Pancreas (tissue), 10 donors: ENCODE measurements at regions not wholly inside any gene's neighbourhood (a gene's known extent, or its start where the extent isn't known, plus 50 kb on each side); places are given as distances from the start of the nearest gene placed in this dataset.

Source experiments
- ATAC-seq, 4 donors: fragments of 200-7000 bp; cut with Tn5 transposase; one replicate each; pipeline versions ENCODE4 v1.8.0 to v1.9.1; 2020; ENCODE audit warnings: mild to moderate bottlenecking in 4 of 4, moderate library complexity in 4 of 4
- DNase-seq, 6 donors: peaks; one replicate each; pipeline ENCODE4 v3.0.0-alpha.2; 2020
- FAIRE-seq: peaks from 2 replicates; lab custom pipeline; 2012; peaks lifted over from hg19 to GRCh38; lab: Jason Lieb, UNC
- H3K27ac ChIP-seq, 4 donors: fragments of 200-600 bp; sonication (generic); 1 replicate in 3 of 4; 2 replicates in 1 of 4; pipeline versions ENCODE4 v1.5.0 to v1.8.0; 2020
- H3K27me3 ChIP-seq, 4 donors: fragments of 200-600 bp; one replicate each; pipeline ENCODE4 v1.8.0; 2021
- H3K36me3 ChIP-seq, 3 donors: fragments of 200-600 bp; sonication (generic) in 1 of 3; one replicate each; pipeline versions ENCODE4 v1.5.0 to v1.8.0; 2020 to 2021
- H3K4me1 ChIP-seq, 3 donors: fragments of 200-600 bp; one replicate each; pipeline ENCODE4 v1.8.0; 2021
- H3K4me3 ChIP-seq, 4 donors: fragments of 200-600 bp; sonication (generic) in 2 of 4; one replicate each; pipeline versions ENCODE4 v1.5.0 to v1.8.0; 2020 to 2021
- H3K9me3 ChIP-seq, 4 donors: fragments of 200-600 bp; one replicate each; pipeline ENCODE4 v1.8.0; 2021
- WGBS, 2 donors: extraction: QIAGEN DNeasy Blood & Tissue Kit; methylation state at CpG; one replicate each; pipeline ENCODE4 v1.1.7; 2013; 5-methylcytosine and 5-hydroxymethylcytosine counted together
- intact Hi-C, 3 donors: fragments of 100-400 bp; cut with DNase I; formaldehyde crosslinking; loops; one replicate each; pipeline versions ENCODE4 v1.11.1 to v1.14.2; 2022
- TF ChIP-seq, protein P1 (sequence below), 4 donors: fragments of 200-600 bp; sonication (generic) in 3 of 4; IDR thresholded peaks; one replicate each; pipeline versions ENCODE4 v1.5.0 to v1.8.0; 2021; ENCODE audit warnings: antibody characterized with exemption in 4 of 4
- donor health status: healthy with polysubstance abuse.
- donor health status: DM: no; HTN: no; CAD: no; lungs with moderate emphysema.
- donor health status: DM: no; HTN: no; CAD: no.
- donor health status: control.
- donor health status: control.
- donor health status: Bipolar disorder and iron deficiency.
- donor health status: DM: yes; HTN: yes; CAD: no.
- donor health status: DM: no; HTN: no; CAD: no.
- donor health status: DM: no; HTN: no; CAD: no.
- donor health status: DM: yes; HTN: yes; CAD: no.

DNA sequence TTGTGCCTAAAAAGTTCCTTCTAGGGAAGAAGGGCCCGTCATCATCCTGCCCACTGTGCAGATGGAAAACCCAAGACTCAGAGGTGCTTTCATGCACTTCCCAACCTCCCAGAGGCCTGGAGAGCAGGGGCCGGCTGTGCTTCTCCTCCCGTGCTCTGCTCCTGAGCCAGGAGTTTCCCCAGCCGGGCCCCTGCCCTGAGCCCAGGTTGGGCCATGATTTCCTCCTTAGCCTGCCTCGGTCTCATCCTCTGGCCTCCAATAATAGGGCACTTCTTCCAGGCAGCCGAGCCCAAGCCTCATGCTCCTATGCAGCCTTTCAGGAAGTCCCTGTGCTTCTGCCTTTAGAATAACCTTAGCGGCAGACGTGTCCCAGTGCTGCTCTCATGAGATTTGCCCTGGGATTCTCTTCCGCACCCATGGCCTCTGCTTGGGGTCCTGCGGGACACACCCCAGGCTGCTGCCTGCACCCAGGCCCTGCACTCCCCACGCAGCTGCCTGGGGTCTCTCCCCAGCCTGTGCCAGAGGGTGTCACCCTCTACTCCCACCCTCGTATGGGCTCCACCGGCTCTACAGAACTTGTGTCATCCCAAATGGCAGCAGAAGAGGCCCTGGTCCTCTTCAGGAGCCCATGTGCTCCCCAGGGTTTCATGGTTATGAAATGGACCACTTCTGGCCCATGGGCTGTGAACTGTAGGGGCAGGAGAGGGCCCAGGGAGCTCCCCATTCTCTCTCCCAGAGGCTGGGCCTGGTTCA, 359.3 kb downstream of the ADGRD1 start:
- Histone ChIP-seq H3K27me3 (no peaks in the 10 kb centered on the region), H3K4me1 (no peaks in the 10 kb centered on the region), H3K9me3 (no peaks in the 10 kb centered on the region), H3K4me3 (no peak overlapping the region), H3K36me3 (no peaks in the 10 kb centered on the region), H3K27ac (no peak overlapping the region)
- FAIRE-seq = no peak
- ATAC-seq = no peak
- no peak for DNase-seq
- intact Hi-C loops = loop anchor here in 1 of 3 donors (5.0 kb wide), 1 partner anchor 329 kb away; no protein-coding TSS in a partner anchor
- WGBS, 2 donors = 67 to 78% methylated on average over 12 to 13 of the region's 13 CpGs
- TF ChIP-seq, protein P1, sequence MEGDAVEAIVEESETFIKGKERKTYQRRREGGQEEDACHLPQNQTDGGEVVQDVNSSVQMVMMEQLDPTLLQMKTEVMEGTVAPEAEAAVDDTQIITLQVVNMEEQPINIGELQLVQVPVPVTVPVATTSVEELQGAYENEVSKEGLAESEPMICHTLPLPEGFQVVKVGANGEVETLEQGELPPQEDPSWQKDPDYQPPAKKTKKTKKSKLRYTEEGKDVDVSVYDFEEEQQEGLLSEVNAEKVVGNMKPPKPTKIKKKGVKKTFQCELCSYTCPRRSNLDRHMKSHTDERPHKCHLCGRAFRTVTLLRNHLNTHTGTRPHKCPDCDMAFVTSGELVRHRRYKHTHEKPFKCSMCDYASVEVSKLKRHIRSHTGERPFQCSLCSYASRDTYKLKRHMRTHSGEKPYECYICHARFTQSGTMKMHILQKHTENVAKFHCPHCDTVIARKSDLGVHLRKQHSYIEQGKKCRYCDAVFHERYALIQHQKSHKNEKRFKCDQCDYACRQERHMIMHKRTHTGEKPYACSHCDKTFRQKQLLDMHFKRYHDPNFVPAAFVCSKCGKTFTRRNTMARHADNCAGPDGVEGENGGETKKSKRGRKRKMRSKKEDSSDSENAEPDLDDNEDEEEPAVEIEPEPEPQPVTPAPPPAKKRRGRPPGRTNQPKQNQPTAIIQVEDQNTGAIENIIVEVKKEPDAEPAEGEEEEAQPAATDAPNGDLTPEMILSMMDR (IDR thresholded peaks at IDR 0.05) = no peak

DNA sequence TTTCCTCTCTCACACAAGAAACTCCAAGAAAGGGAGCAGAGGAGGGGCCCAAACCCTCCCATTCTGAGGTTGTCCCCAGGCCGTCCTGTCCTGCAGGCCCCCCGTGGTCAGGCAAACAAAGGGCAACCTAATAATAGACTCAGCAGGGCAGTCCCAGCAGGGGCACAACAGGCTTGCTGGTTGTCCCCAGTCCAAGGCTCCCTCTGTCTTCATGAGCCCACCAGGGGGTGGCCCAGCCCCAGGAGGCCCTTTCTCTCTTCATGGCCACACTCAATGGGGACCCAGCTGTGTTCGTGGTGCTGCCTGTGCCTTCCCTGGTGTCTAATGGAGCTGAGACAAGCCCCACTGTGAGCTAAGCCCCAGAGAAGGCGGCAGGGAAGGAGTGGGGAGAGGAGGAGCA, 359.9 kb downstream of the ADGRD1 start:
- WGBS, 2 donors = 35 to 39% methylated on average over 4 of the region's 4 CpGs
- Histone ChIP-seq H3K27ac (no peak overlapping the region), H3K27me3 (no peaks in the 10 kb centered on the region), H3K36me3 (no peaks in the 10 kb centered on the region), H3K4me3 (no peak overlapping the region), H3K9me3 (no peaks in the 10 kb centered on the region), H3K4me1 (no peaks in the 10 kb centered on the region)
- FAIRE-seq (no peak), DNase-seq (no peak), ATAC-seq (no peak)
- TF ChIP-seq, protein P1 (IDR thresholded peaks at IDR 0.05) = no peak
- intact Hi-C loops = loop anchor here in 1 of 3 donors (5.0 kb wide), 1 partner anchor 329 kb away; no protein-coding TSS in a partner anchor

- Histone ChIP-seq H3K27me3 (no peaks in the 10 kb centered on the region), H3K27ac (no peak overlapping the region), H3K4me3 (no peak overlapping the region), H3K9me3 (no peaks in the 10 kb centered on the region), H3K36me3 (no peaks in the 10 kb centered on the region), H3K4me1 (no peaks in the 10 kb centered on the region)
- TF ChIP-seq, protein P1 (IDR thresholded peaks at IDR 0.05) = no peak
- ATAC-seq = no peak
- FAIRE-seq = no peak
- no peak for DNase-seq
- intact Hi-C loops = loop anchor here in 1 of 3 donors (5.0 kb wide), 1 partner anchor 328 kb away; no protein-coding TSS in a partner anchor
Measured at GRCh38 chr12:131314524-131315090, 360.9 kb downstream of the ADGRD1 start.

DNA sequence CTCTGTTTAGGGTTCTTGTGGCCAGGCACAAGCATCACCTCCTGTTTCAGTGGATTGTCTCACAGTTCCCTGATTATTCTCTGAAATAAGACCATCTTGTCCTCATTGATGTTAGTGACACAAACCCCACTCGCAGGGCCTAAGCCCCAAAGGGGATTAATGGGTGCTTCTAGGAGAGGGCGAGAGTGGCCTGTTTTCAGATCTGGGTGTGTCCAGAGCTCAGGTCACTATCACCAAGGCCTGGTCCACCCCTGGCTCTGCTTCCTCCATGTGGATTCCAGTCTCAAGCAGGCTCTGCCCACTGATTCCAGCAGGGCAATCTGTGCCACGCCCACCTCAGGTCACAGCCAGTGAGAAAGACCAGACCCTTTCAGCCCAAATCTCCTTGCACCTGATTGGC, 361.9 kb downstream of the ADGRD1 start:
- Histone ChIP-seq H3K27me3 (no peaks in the 10 kb centered on the region), H3K4me3 (no peak overlapping the region), H3K4me1 (no peaks in the 10 kb centered on the region), H3K27ac (no peak overlapping the region), H3K36me3 (no peaks in the 10 kb centered on the region), H3K9me3 (no peaks in the 10 kb centered on the region)
- ATAC-seq (no peak), DNase-seq (no peak), FAIRE-seq (no peak)
- TF ChIP-seq, protein P1 (IDR thresholded peaks at IDR 0.05) = no peak
- WGBS, 2 donors = 58 to 77% methylated on average over 3 of the region's 3 CpGs
- intact Hi-C loops = no loop called here

DNA sequence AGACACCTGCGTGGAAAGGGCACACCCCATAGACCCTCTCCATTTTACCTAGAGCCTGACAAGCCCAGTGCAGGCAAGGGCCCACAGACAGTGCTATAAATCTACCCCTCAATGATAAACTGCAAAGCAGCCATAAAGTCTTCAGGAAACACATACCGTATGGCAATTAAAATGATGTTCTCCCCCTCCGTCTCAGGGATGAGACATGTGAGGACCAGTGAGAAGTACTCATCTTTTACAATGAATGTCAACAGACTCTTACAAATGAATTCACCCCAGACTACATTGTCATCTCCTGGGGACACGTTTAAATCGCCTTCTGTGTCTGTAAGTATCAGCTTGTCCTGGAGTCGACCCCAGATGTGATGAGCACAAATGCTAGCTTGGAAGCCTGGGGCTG, 362.7 kb downstream of the ADGRD1 start:
- no peaks in the 10 kb centered on the region for H3K4me1 ChIP-seq
- no peak overlapping the region for H3K27ac ChIP-seq
- 56 to 77% methylated on average over 6 of the region's 6 CpGs for WGBS, 2 donors
- H3K9me3 ChIP-seq = no peaks in the 10 kb centered on the region
- DNase-seq (no peak), ATAC-seq (no peak), FAIRE-seq (no peak)
- no peaks in the 10 kb centered on the region for H3K27me3 ChIP-seq
- no peak overlapping the region for H3K4me3 ChIP-seq
- intact Hi-C loops = no loop called here
- TF ChIP-seq, protein P1 (IDR thresholded peaks at IDR 0.05) = no peak
- no peaks in the 10 kb centered on the region for H3K36me3 ChIP-seq
